ENCODE measurements at regions not wholly inside any gene's neighbourhood (a gene's known extent, or its start where the extent isn't known, plus 50 kb on each side); places are given as distances from the start of the nearest gene placed in this dataset.

GRCh38 chr2:7102826-7103225 lies 185.6 kb downstream of the RNF144A start:
- peak; percentile 12 for DNase-seq (ENCODE audit: extremely low spot score)
- intact Hi-C loops (cut with DNase I): no loop called here
- Histone ChIP-seq H3K4me1 (no peaks in the 10 kb centered on the region), H3K27ac (replicated peaks in 1 of 4) (no peak overlapping the region), H3K27me3 (no peaks in the 10 kb centered on the region), H3K36me3 (no peaks in the 10 kb centered on the region), H3K9me3 (no peaks in the 10 kb centered on the region), H3K4me3 (no peak overlapping the region)
- TF ChIP-seq POLR2A (IDR thresholded peaks at IDR 0.05; ENCODE audit: low read depth): no peak
- TF ChIP-seq CTCF (IDR thresholded peaks at IDR 0.05): no peak
- TF ChIP-seq POLR2AphosphoS5 (IDR thresholded peaks at IDR 0.05): no peak
- no peak for TF ChIP-seq EP300 (IDR thresholded peaks at IDR 0.05)
- 95% methylated on average over 4 of the region's 4 CpGs for WGBS

GRCh38 chr2:7108792-7109532 lies 191.8 kb downstream of the RNF144A start:
- no peaks in the 10 kb centered on the region for H3K27me3 ChIP-seq
- intact Hi-C loops (cut with DNase I): no loop called here
- DNase-seq (ENCODE audit: extremely low spot score): peak; percentile 86
- 87% methylated on average over 13 of the region's 13 CpGs for WGBS
- H3K27ac ChIP-seq (replicated peaks in 1 of 4): no peak overlapping the region
- H3K36me3 ChIP-seq: no peaks in the 10 kb centered on the region
- H3K4me1 ChIP-seq: no peaks in the 10 kb centered on the region
- TF ChIP-seq EP300 (IDR thresholded peaks at IDR 0.05): no peak
- TF ChIP-seq POLR2A (IDR thresholded peaks at IDR 0.05; ENCODE audit: low read depth): no peak
- no peak for TF ChIP-seq CTCF (IDR thresholded peaks at IDR 0.05)
- TF ChIP-seq POLR2AphosphoS5 (IDR thresholded peaks at IDR 0.05): no peak
- H3K4me3 ChIP-seq: no peak overlapping the region
- peaks cover 0 to 4% (median 0%) of the 10 kb centered on the region in 4 donors for H3K9me3 ChIP-seq

GRCh38 chr2:7109533-7109885 lies 192.3 kb downstream of the RNF144A start:
- intact Hi-C loops (cut with DNase I): no loop called here
- H3K4me1 ChIP-seq: no peaks in the 10 kb centered on the region
- TF ChIP-seq POLR2A (IDR thresholded peaks at IDR 0.05; ENCODE audit: low read depth) (no peak), CTCF (IDR thresholded peaks at IDR 0.05) (no peak), EP300 (IDR thresholded peaks at IDR 0.05) (no peak), POLR2AphosphoS5 (IDR thresholded peaks at IDR 0.05) (no peak)
- no peaks in the 10 kb centered on the region for H3K36me3 ChIP-seq
- no peak overlapping the region for H3K27ac ChIP-seq (replicated peaks in 1 of 4)
- peaks cover 0 to 5% (median 0%) of the 10 kb centered on the region in 4 donors for H3K9me3 ChIP-seq
- H3K27me3 ChIP-seq: no peaks in the 10 kb centered on the region
- no peak overlapping the region for H3K4me3 ChIP-seq
- DNase-seq (ENCODE audit: extremely low spot score): peak; percentile 64
- WGBS: 96% methylated on average over 3 of the region's 6 CpGs

GRCh38 chr2:7111626-7112025 lies 194.4 kb downstream of the RNF144A start:
- DNase-seq (ENCODE audit: extremely low spot score): peak; percentile 80
- no peak overlapping the region for H3K27ac ChIP-seq (replicated peaks in 1 of 4)
- H3K4me1 ChIP-seq: no peaks in the 10 kb centered on the region
- H3K9me3 ChIP-seq: peaks cover 0 to 5% (median 0%) of the 10 kb centered on the region in 4 donors
- no peaks in the 10 kb centered on the region for H3K27me3 ChIP-seq
- no peaks in the 10 kb centered on the region for H3K36me3 ChIP-seq
- intact Hi-C loops (cut with DNase I): no loop called here
- TF ChIP-seq EP300 (IDR thresholded peaks at IDR 0.05) (no peak), POLR2AphosphoS5 (IDR thresholded peaks at IDR 0.05) (no peak), POLR2A (IDR thresholded peaks at IDR 0.05; ENCODE audit: low read depth) (no peak), CTCF (IDR thresholded peaks at IDR 0.05) (no peak)
- no peak overlapping the region for H3K4me3 ChIP-seq

- peak; percentile 50 for DNase-seq (ENCODE audit: extremely low spot score)
- no peaks in the 10 kb centered on the region for H3K36me3 ChIP-seq
- WGBS: 47% methylated on average over 2 of the region's 2 CpGs
- no peak overlapping the region for H3K27ac ChIP-seq (replicated peaks in 1 of 4)
- TF ChIP-seq POLR2AphosphoS5 (IDR thresholded peaks at IDR 0.05): no peak
- H3K9me3 ChIP-seq: peaks cover 0 to 5% (median 0%) of the 10 kb centered on the region in 4 donors
- no peaks in the 10 kb centered on the region for H3K4me1 ChIP-seq
- H3K27me3 ChIP-seq: no peaks in the 10 kb centered on the region
- H3K4me3 ChIP-seq: no peak overlapping the region
- intact Hi-C loops (cut with DNase I): no loop called here
These were observed 198.2 kb downstream of the RNF144A start for GRCh38 chr2:7115364-7115763.

Measured in esophagus muscularis mucosa (tissue), 4 donors.